ENCODE measurements at regions not wholly inside any gene's neighbourhood (a gene's known extent, or its start where the extent isn't known, plus 50 kb on each side); places are given as distances from the start of the nearest gene placed in this dataset.
"Not testable (repeated sequence)": the region's sequence is repeated elsewhere in the genome, so short reads cannot be mapped to it uniquely, and the experiment has no call there.

GRCh38 chr3:193801097-193801496, 208.1 kb downstream of the OPA1 start:
- no peak for DNase-seq (ENCODE audit: low read depth in 2 of 2)

- no peak for DNase-seq (ENCODE audit: low read depth in 2 of 2)
These were observed 210.3 kb downstream of the OPA1 start for GRCh38 chr3:193803288-193803687.

- DNase-seq (ENCODE audit: low read depth in 2 of 2): no peak
These were observed 212.4 kb downstream of the OPA1 start for GRCh38 chr3:193805448-193805847.

GRCh38 chr3:193808317-193808716, 215.3 kb downstream of the OPA1 start:
- no peak for DNase-seq (ENCODE audit: low read depth in 2 of 2)

GRCh38 chr3:193809106-193809505, 216.1 kb downstream of the OPA1 start:
- no peak for DNase-seq (ENCODE audit: low read depth in 2 of 2)

- no peak for DNase-seq (ENCODE audit: low read depth in 2 of 2)
These were observed 219.2 kb downstream of the OPA1 start for GRCh38 chr3:193812078-193812725.

- no peak for DNase-seq (ENCODE audit: low read depth in 2 of 2)
These were observed 219.9 kb downstream of the OPA1 start for GRCh38 chr3:193812791-193813500.

DNA sequence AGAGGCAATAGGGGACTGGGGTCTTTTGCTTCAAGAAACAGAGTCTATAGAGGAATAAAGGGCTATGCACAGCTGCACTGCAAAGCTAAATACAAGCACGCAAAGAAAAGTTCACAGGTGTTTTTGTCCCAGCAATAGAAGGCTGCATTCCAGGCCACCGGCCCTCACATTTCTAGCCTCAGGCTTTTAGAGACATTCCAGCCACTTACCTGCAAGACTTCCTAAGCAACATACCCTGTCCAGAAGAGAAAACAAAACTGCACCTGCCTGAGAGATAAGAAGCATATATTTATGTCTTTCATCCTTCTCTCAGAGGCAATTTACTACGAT, 220.5 kb downstream of the OPA1 start:
- DNase-seq (ENCODE audit: low read depth in 2 of 2): no peak

DNA sequence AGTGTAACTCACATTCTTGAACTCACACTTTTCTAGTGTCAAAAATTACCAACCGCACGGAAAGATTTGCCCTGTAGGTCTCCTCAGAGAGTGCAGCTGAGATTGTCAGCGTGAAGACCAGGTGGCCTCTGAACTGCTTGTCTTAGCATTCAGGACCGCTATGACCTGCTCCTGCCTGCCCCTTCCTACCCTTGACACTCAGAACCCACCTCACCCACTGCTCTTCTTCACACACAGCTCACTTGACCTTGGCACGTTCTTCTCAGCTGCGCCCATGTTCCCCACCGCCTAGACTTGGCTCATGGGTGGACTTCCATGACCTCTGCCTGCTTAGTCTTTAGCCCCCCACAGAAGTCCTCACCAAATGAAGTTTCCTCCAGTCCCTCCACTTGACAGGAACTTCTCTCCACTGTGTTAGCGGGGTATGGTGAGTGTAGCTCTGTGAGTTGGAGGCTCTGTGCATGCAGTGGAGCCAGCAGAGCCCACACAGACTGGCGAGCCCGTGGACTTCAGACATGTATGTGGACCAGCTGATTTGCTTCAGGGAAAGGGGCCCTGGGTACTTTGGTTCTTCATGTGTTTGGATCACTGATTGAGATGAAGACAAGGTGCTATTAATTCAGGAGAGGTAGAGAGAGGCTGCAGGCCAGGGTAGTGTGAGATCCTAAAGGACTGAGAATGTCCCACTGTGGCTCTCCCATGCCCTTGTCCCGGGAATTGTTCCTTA, 221.3 kb downstream of the OPA1 start:
- no peak for DNase-seq (ENCODE audit: low read depth in 2 of 2)

DNA sequence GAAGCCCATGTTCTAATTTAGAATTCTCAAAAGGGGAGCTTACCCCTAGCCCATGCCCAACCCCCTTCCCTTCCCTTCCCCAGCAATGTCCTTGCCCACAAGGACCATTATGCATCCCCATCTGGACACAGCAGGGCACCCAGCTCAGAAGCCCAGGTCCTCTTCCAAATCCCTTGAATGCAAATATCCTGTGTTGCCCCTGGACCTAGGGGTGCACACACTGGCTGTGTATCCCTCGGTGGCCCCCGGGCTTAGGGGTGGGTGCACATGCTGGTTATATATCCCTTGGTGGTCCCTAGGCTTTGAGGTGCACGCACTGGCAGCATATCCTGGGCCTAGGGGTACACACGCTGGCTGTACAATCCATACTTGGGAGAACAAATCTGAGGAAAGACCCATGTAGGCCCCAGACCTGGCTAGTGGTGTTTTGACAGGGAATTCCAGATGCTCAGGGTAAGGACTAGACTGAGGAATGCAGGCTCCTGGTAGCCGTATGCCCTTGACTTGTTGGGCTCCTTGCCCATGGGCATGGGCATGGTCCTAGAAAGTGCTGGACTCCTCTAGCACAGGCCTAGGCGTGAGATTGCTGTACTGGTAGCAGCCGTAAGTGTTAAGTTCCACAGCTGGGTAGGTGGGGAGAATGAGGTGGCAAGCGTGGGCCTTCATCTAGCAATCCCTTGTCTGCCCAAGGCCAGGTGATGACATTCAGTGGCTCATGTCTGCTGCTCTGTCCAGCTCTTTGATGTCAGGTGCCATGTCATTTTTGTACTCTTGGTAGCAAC, 222.4 kb downstream of the OPA1 start:
- no peak for DNase-seq (ENCODE audit: low read depth in 2 of 2)

DNA sequence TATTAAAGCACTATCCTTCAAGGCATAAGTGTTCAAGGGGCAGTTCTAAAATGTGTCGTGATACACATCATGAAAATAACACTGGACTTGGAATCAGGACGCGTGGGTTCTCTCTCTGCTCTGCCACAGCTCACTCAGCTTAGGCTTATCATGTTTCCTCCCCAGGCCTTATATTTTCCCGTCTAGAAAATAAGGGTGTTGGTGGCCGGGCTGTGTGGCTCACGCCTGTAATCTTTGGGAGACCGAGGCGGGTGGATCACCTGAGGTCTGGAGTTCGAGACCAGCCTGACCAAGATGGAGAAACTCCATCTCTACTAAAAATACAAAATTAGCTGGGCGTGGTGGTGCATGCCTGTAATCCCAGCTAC, 223.0 kb downstream of the OPA1 start:
- no peak for DNase-seq (ENCODE audit: low read depth in 2 of 2)

DNA sequence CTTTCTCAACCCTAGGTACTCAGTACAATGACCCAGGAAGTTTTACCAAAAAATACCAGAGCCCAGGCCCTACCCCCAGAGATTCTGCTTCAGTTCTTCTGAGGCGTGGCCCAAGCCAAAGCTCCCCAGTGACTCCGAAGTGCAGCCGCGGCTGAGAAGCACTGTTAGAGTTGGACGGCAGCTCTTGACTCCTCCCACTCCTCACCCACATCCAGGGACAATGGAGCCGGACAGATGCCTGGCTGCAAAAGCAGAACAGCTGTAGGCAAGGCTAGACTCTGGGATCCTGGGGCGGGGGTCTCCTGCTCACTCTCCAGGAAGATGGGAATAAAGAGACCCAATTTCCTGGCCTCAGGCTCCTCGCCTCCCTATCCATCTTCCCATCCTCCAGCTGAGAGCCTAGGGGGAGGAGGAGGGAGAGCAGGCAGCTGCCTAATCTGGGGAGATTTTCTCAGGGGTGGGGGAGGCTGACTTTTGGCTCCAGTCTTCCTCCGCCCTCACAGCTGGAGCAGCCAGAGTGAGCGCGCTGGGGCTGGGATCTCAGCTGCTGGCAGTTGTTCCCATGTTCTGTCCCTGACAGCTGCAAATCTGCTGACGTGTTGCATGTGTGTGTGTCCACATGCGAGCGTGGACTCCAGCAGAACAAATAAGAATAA, 223.8 kb downstream of the OPA1 start:
- DNase-seq (ENCODE audit: low read depth in 2 of 2): no peak

DNA sequence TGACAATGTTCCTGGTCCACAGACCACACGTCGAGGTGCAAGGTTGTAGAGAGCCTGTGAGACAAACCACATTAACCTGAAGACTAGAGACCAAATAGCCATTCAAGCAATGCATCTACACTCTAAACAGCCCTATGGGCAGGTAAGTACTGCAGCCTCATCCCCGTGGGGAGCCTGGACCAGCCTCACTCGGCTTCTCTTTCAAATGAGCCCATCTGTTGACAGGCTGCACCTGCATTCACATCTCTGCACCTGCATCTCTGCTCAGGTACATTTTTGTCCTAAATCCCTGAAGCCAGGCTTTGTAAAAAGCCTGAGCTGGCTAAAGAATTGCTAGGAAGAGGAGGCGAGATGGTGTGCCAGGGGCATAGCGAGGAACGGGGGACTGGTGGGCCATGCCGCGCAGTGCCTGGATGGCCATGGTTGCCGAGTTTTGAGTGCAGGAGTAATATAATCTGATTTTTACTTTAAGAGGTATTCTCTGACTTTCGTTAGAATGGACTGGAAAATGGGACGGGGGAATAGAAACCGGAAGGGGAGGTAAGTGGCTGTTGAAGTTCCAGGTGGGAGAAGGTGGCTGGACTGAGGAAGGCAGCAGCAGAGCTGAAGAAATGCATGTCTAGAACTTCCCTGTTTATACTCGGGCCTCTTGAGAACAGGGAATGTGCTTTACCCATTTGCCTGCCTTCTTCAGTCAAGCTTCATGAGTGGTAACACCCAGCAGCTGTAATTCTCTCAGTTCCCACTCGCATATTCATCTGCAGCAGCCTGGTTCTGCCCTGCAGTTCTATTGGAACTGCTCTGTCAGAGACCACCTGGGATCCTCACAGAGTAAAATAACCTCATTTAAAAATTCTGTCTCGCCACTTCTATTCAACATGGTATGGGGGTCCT, 226.4 kb downstream of the OPA1 start:
- no peak for DNase-seq (ENCODE audit: low read depth in 2 of 2)

- DNase-seq (ENCODE audit: low read depth in 2 of 2): no peak
These were observed 228.2 kb downstream of the OPA1 start for GRCh38 chr3:193821151-193821668.

DNA sequence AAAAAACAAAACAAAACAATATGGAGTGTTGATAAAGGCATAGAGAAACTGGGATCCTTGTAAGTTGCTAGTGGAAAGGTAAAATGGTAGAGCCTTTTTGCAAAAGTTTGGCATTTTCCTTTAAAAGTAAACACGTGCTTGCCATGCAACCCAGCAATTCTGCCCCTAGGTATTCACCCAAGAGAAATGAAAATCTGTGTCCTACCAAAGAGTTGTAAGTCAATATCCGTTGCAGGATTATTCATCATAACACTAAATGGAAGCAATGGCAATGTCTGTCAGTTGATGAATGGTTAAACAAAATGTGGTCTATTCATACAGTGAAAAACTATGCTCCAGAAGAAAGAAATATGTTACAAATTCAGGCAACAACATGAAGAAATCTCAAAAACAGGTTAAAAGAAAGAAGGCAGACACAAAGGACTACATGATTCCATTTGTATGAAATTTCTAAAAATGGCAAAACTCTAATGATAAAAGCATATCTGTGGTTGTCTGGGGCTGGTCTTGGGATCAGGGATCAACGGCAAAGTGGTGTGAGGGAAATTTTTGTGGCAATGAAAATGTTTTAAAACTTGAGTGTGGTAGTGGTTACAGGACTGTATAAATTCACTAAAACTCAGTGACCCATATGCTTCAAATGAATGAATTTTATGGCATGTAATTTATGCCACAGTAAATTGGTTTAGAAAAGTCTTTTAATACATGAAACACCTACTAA, 229.6 kb downstream of the OPA1 start:
- DNase-seq (ENCODE audit: low read depth in 2 of 2): no peak

- not testable (repeated sequence) for DNase-seq (ENCODE audit: low read depth in 2 of 2)
These were observed 230.2 kb downstream of the OPA1 start for GRCh38 chr3:193823213-193823605.

DNA sequence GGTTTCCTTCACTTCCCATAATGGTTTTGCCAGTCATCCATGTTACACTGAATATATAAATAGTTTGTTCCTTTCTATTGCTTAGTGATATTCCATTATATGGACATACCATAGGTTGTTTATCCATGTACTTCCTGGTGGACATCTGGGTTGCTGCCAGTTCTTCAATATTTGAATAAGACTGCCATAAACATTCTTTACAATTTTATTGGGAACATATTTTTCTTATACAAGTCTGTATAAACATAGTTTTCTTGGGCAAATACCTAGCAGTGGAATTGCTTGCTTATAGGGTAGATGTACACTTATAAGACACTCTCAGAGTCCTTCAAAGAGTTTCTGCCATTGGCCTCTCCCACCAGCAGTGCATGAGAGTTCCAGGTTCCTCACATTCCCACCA, 231.4 kb downstream of the OPA1 start:
- DNase-seq (ENCODE audit: low read depth in 2 of 2): no peak

DNA sequence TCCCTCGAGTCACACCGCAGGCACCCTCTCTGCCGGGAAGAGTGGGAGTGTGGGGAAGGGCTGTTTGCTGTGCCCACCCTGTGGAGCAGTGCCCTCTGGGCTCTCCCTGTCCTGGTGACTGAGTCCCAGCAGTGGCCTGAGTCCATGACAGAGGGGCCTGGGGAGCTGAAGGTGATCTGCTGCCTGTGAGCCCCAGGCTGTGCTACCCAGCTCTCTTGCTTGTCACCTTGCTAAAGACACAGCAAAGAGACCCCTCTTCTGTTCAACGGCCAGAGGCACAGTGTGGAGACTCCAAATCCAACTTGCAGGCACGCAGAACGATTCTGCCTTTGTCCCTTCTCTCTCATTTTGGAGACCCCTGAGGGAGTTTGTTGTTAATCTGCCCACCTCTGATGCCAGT, 232.6 kb downstream of the OPA1 start:
- no peak for DNase-seq (ENCODE audit: low read depth in 2 of 2)

GRCh38 chr3:193826159-193826795, 233.3 kb downstream of the OPA1 start:
- DNase-seq (ENCODE audit: low read depth in 2 of 2): no peak

Measured in stimulated activated CD8-positive, alpha-beta memory T cell treated with anti-CD3 and anti-CD28 coated beads, Interleukin-15, amount 100 ng/mL, for 48 hours (primary cell).